ENCODE measurements at regions not wholly inside any gene's neighbourhood (a gene's known extent, or its start where the extent isn't known, plus 50 kb on each side); places are given as distances from the start of the nearest gene placed in this dataset.

GRCh38 chrX:39616098-39616729 lies 481.5 kb downstream of the BCOR start:
- DNase-seq: no peak

- no peak for DNase-seq
Measured at GRCh38 chrX:39616731-39617130, 481.0 kb downstream of the BCOR start.

DNA sequence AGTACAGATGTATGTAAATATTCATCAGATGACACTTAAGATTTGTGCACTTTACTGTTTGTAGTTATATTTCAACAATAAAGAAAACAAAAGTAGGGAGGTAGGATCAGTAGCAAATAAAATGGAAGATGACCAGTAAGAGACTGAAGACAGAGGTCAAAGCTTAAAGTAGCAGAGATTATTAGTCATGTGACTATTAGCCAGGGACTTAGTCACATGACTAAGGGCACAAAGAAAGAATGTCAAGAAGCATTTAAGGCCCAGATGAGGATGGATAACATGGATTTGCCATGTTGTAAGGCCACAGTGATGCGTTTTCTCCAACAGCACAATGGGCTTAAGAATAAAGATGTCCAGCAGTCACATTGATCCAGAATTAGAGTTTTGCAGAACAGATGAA lies 479.6 kb downstream of the BCOR start:
- no peak for DNase-seq

DNA sequence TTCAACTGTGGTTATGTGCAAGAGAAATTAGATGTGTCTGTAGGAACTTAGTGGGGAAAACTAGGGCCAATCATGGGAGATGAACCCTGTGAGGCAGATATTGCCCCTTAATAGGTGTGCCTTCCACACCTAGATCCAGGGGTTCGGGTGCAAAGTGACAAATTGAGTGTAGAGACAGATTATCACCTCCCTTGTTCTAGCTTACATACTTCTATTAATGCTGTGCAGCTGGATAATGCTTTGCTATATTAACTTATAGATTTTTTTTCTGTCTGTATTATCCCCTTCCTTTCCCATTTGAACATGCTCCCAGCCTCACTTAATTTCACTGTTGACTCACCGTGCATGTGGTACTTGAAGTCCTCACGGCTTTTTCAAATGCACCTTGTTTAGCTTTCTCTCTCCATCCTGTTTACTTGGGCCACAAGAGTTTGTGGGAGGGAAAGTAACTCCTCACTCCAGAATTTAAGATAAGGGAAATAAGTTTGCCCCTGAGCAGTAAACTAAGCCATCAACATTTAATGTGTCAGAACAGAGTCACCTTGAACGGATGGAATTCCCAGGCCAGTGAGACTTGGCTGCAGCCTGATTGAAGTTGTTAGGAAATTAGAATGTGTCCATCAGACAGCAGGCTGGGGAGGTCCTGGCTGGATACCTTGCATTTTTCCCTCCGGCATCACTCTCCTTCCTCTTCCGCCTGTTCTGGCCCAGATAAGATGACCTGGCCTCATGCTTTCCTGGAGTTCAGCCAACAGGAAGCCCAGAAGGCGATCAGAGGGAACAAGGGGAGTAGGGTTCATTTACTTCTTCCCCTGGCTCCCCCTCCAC lies 478.4 kb downstream of the BCOR start:
- no peak for DNase-seq

DNA sequence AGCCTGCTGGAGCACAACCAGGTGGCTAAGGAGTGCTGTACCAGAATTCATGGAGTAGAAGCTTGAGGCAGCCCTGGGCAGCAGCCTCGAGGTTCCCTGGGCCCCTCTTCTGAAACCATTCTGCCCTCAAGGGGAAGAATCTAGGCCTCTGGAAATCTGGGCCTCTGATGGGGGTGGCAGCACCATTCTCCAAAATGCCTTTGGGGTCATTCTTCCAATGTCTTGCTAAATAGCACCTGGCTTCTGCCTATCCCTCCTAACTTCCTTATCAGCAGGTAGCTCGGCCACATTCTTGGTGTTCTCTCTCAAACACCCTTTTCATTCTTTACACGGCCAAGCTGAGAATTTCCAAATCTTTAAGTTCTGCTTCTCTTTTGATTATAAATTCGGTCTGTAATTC lies 473.6 kb downstream of the BCOR start:
- no peak for DNase-seq

GRCh38 chrX:39625810-39626209 lies 471.9 kb downstream of the BCOR start:
- no peak for DNase-seq

DNA sequence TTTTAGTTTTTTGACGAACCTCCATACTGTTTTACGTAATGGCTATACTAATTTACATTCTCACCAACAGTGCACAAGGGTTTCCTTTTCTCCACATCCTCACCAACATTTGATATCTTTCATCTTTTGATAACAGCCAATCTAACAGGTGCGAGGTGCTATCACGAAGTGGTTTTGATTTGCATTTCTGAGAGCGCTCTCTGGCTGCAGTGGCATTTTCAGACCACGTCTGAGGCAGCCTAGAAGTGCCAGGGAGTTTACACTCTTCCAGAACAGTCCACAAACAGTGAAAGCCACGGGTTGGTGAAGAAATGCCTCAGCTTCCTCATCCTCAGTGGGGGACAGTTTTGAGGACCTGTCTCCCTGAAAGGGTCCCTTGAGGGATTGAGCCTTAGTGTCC lies 471.0 kb downstream of the BCOR start:
- no peak for DNase-seq

- no peak for DNase-seq
Measured at GRCh38 chrX:39627257-39627656, 470.5 kb downstream of the BCOR start.

DNA sequence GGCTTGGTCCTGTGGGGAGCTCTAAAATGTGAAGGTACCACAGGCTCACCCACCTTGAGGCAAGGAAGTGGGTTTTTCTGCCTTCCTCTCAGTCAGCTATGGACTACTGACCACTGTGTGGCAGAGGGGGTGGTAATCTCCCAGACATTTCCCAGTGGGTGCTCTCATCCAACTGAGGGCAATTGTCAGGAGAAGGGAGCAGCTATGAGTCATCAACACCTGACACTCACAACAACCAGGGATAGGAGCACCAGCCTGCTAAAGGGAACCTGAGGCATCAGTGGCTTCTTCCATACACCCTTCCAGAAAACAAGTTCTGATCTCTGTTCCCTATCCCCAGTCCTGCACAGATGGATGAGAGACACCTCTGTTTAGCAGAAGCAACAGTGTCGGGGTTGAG lies 468.8 kb downstream of the BCOR start:
- no peak for DNase-seq

DNA sequence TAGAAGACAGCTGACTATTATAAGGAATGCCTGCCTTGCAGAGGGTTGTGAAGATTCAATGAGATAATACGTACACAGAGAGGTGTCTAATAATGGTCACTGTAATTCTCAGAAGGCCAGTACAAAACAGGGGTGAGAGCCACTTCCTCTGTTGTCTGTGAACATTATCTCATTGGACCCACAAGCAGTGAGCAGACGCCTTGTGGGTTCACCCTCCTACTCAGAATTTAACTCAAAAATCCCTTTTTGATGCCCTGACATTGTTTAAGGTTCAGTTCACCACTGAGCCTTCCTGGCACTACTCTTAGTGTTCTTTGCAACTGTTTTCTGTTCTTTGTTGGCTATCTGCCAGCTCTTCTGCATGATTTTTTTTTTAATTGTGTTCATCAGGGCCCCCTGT lies 467.4 kb downstream of the BCOR start:
- no peak for DNase-seq

DNA sequence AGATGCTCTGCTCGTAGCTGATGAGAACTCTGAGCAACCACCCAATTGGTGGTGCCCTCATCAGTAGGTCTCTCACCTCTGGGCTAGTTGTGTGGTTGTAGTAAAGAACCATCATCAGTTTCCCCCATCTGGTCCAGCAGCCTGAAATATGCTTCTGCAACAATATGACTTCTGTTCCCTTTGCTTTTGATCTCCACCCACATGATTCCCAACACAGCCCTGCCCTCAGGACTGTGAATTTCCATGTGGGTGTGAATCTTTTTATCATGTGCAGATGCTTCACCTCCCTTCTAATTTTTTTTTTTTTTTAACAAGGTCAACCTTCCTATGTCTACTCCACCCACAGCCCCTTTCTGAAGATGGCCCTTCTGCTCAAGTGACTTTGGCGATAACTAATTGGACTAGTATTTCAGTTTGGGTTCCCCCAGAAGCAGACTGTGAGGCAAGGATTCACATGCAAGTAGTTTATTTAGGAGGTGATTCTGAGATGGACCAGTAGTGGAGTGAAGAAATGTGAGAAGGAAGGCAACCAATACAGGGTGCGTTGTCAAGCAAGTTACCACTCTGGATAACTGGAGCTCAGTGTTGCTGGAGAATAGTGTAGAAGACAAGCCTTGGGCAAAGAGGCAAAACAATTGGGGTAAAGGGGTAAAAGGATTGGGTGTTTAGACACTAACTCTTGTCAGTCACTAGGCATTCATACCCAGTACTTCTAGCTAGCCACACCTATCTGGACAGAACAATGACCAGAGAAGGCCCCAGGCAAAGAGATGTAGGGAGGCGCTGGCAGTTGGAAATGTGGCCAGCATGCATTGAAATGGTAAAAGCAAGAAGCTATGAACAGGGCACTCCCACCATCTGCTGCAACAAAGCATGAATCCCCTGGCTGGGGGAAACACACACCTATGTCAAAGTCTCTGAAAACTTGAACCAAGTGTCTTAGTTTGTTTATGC lies 466.2 kb downstream of the BCOR start:
- no peak for DNase-seq

DNA sequence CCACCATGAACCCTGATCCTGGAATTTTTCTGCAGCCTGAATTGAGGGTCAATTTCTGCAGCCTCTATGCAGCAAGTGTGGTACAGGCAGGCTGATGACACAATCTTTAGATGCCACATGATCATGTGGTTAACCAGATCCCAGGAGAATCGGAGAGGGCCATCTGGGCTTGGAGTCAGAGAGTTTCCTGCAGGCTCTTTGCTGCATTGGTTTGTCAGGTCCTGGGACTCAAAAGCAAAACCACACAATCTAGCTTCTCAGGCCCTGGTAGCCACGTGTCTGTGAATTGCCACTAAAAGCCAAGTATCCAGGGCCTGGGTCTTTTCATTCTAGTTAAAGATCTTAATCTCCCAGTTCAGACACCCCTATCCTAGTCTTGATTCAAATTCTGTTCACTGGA lies 464.5 kb downstream of the BCOR start:
- no peak for DNase-seq

- no peak for DNase-seq
Measured at GRCh38 chrX:39636481-39636880, 461.3 kb downstream of the BCOR start.

DNA sequence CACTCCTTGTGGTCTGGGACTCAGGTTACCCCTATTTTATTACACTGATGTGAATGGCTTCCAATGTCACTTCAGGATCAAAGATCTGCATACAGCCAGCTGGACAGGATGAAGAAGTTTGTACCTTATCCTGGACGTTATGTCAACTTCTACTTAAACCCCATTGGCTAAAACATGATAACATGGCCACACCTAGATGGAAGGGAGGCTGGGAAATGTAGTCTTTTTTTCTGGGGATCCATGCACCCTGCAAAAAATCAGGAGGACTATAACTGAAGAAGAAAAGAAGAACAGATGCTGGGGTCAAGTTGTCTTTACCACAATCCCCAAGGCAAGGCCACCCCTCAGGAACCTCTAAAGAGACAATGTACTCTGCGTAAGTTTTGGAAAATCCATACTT lies 459.2 kb downstream of the BCOR start:
- DNase-seq: no peak

GRCh38 chrX:39639871-39640270 lies 457.9 kb downstream of the BCOR start:
- DNase-seq: no peak

DNA sequence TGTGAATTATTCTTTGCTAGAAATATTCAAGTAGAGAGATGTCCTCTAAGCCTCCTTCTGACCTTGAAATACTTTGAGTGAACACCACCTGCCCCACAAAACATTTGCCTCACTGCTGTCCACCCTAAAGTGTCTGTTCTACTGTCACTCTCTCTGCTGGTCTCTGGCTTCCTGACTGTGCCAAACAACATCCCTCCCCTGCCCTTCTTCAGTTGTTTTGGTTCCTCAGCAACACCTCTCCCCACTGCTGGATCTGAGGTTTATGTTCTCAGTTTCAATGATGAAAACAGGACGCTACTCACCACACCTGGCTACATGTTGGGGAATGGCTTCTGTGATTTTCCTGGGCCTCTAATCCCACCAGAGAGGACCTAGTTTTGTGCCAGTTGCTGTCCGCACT lies 456.9 kb downstream of the BCOR start:
- no peak for DNase-seq

GRCh38 chrX:39642071-39642470 lies 455.7 kb downstream of the BCOR start:
- no peak for DNase-seq

- DNase-seq: no peak
Measured at GRCh38 chrX:39643550-39643949, 454.2 kb downstream of the BCOR start.

- peak; percentile 28 for DNase-seq
Measured at GRCh38 chrX:39645178-39645895, 452.4 kb downstream of the BCOR start.

- no peak for DNase-seq
Measured at GRCh38 chrX:39648548-39649254, 449.1 kb downstream of the BCOR start.

- no peak for DNase-seq
Measured at GRCh38 chrX:39650768-39651347, 446.9 kb downstream of the BCOR start.

- peak; percentile 33 for DNase-seq
Measured at GRCh38 chrX:39652336-39652735, 445.4 kb downstream of the BCOR start.
